ENCODE measurements at regions not wholly inside any gene's neighbourhood (a gene's known extent, or its start where the extent isn't known, plus 50 kb on each side); places are given as distances from the start of the nearest gene placed in this dataset.

DNA sequence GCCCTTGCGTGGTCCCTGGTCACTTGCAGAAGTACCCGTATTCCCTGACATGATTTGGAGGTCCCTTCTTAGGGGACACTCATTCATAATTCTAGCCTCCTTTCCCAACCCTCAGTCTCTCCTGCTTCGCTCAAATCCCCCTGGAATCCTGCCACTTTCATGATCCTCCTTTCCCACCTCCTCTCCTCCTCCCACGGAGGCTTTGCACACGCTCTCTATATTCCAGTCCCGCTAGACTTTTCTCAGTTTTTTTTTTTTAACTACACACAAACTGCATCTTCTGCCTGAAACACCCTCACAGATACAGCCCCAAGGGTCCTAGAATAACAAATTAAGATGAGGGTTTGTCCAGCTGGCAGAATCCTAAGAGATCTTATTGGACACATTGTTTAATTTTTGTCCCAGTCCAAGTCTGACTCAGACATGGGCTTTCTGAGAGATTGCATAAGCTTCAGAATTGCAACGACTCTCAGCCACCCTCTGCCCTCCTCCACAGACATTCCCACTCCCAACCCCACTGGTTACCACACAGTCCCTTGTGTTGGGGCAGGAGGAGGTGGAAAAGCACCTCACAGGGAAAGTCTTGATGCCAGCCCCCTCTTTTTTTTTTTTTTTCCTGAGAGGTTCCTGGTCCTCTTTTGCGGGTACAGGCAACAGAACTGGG lies 739.5 kb upstream of the EEF2KMT start:
- no peak for TF ChIP-seq POLR2AphosphoS5 (IDR thresholded peaks at IDR 0.05)
- intact Hi-C loops (cut with DNase I; ENCODE audit: low total_unique reads): no loop called here
- H3K4me3 ChIP-seq: no peak overlapping the region

DNA sequence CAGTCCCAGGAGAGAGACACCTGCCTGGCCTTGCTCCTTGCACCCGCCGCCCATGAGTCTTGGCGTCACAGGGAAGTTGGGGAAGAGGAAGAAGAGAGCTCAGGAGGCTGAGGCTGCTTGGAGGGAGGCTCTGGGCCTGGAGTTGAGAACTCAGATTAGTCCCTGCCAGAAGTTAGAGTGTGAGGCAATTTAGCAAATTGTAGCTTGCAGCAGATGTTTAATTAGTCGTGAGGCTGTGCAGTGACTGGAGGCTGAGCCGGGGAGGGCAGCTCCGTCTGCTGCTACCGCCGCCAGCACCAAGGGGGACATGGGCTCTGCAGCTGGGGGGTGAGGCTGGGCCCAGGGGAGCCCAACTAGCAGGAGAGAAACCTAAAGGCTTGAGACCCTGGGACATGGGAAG lies 738.3 kb upstream of the EEF2KMT start:
- H3K36me3 ChIP-seq: no peaks in the 10 kb centered on the region

More for the DNA sequence above, 739.5 kb upstream of the EEF2KMT start:
- DNase-seq (ENCODE audit: low spot score in 2 of 2): no peak
- no peaks in the 10 kb centered on the region for H3K4me1 ChIP-seq
- H3K27me3 ChIP-seq: no peaks in the 10 kb centered on the region
- no peaks in the 10 kb centered on the region for H3K9me3 ChIP-seq
- no peaks in the 10 kb centered on the region for H3K36me3 ChIP-seq
- H3K27ac ChIP-seq: no peak overlapping the region

DNA sequence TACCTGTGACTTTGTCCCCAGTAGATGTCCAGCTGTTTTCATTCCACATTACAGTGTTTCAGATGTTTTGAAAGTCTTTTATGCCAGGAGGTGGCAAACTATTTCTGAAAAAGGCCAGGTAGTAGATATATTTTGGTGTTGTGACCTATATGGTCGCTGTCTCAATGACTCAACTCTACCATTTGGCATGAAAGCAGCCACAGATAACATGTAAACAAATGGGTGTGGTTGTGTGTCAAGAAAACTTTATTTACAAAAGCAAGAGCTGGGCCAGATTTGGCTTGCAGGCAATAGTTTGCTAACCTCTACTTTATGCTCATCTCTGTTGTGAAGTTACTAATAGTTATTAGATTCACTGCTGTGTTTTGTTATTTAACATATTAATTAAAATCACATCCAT lies 728.7 kb upstream of the EEF2KMT start:
- Histone ChIP-seq H3K9me3 (no peaks in the 10 kb centered on the region), H3K4me1 (no peaks in the 10 kb centered on the region), H3K4me3 (no peak overlapping the region), H3K27me3 (no peaks in the 10 kb centered on the region), H3K36me3 (no peaks in the 10 kb centered on the region), H3K27ac (no peak overlapping the region)
- no peak for DNase-seq (ENCODE audit: low spot score in 2 of 2)
- intact Hi-C loops (cut with DNase I; ENCODE audit: low total_unique reads): no loop called here
- TF ChIP-seq POLR2AphosphoS5 (IDR thresholded peaks at IDR 0.05): no peak
- TF ChIP-seq POLR2A (IDR thresholded peaks at IDR 0.05): no peak
- TF ChIP-seq, protein P1, sequence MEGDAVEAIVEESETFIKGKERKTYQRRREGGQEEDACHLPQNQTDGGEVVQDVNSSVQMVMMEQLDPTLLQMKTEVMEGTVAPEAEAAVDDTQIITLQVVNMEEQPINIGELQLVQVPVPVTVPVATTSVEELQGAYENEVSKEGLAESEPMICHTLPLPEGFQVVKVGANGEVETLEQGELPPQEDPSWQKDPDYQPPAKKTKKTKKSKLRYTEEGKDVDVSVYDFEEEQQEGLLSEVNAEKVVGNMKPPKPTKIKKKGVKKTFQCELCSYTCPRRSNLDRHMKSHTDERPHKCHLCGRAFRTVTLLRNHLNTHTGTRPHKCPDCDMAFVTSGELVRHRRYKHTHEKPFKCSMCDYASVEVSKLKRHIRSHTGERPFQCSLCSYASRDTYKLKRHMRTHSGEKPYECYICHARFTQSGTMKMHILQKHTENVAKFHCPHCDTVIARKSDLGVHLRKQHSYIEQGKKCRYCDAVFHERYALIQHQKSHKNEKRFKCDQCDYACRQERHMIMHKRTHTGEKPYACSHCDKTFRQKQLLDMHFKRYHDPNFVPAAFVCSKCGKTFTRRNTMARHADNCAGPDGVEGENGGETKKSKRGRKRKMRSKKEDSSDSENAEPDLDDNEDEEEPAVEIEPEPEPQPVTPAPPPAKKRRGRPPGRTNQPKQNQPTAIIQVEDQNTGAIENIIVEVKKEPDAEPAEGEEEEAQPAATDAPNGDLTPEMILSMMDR (IDR thresholded peaks at IDR 0.05): no peak

More for the DNA sequence above, 738.3 kb upstream of the EEF2KMT start:
- no peak overlapping the region for H3K4me3 ChIP-seq
- H3K9me3 ChIP-seq: no peaks in the 10 kb centered on the region
- intact Hi-C loops (cut with DNase I; ENCODE audit: low total_unique reads): no loop called here
- TF ChIP-seq, protein P1 (IDR thresholded peaks at IDR 0.05): no peak
- no peak for TF ChIP-seq POLR2A (IDR thresholded peaks at IDR 0.05)
- no peak for TF ChIP-seq POLR2AphosphoS5 (IDR thresholded peaks at IDR 0.05)
- H3K27me3 ChIP-seq: no peaks in the 10 kb centered on the region
- DNase-seq (ENCODE audit: low spot score in 2 of 2): no peak
- H3K27ac ChIP-seq: no peak overlapping the region
- H3K4me1 ChIP-seq: no peaks in the 10 kb centered on the region

DNA sequence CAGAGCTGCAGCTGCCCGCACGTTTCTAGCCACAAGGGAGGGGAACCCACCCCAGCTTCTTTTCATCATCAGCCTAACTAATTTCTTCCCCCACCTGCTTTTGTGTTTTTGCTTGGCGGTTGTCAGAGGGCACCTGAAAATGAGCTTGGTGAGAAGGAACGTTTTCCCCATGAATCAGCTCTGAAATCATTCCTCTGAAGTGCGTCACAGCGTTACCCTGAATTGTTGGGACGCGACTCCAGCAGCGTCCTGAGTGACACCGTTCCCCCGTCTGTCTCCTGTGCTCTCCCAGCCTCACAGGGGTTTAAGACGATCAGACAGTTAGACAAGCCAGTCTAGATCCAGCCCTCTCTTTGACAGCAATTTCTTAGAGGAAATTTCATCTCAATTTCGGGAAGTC lies 722.9 kb upstream of the EEF2KMT start:
- H3K9me3 ChIP-seq: no peaks in the 10 kb centered on the region
- TF ChIP-seq, protein P1 (IDR thresholded peaks at IDR 0.05): no peak
- no peak for TF ChIP-seq POLR2AphosphoS5 (IDR thresholded peaks at IDR 0.05)
- TF ChIP-seq POLR2A (IDR thresholded peaks at IDR 0.05): no peak
- H3K36me3 ChIP-seq: no peaks in the 10 kb centered on the region
- no peaks in the 10 kb centered on the region for H3K27me3 ChIP-seq
- DNase-seq (ENCODE audit: low spot score in 2 of 2): no peak
- intact Hi-C loops (cut with DNase I; ENCODE audit: low total_unique reads): no loop called here
- no peak overlapping the region for H3K27ac ChIP-seq
- H3K4me3 ChIP-seq: no peak overlapping the region
- no peaks in the 10 kb centered on the region for H3K4me1 ChIP-seq

DNA sequence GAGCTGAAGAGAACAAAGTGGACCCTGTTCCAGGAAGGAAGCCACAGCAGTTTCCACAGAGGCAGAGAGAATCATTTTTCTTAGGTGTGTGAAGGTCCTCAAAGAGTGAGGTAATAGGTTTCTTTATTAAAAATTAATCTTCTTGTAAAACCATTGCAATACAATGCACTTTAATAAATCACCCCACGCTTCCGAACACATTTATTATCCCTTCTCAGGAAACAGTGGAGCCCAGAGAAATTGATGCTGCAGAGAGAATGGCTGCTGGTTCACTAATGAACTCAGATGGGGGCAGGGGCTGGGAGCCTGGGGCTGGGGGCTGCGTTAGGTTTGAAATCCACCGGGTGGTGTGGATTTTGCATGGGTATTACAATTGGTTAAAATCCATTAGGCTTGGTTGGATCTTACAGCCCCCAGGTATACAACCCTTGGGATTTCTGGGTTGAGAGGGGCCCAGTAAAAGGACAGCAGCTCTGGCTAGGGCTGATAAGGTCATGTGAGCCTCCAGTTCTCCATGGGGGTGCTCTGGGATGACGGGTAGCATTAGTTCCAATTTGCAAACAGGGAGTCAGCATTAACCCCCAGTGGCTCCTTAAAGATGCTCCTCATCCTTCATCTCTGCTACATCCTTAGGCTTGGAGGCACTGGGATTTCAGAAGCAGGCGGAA lies 718.1 kb upstream of the EEF2KMT start:
- no peaks in the 10 kb centered on the region for H3K4me1 ChIP-seq
- no peak for DNase-seq (ENCODE audit: low spot score in 2 of 2)
- H3K9me3 ChIP-seq: no peaks in the 10 kb centered on the region
- H3K4me3 ChIP-seq: no peak overlapping the region
- H3K27ac ChIP-seq: no peak overlapping the region
- intact Hi-C loops (cut with DNase I; ENCODE audit: low total_unique reads): no loop called here
- H3K36me3 ChIP-seq: no peaks in the 10 kb centered on the region
- TF ChIP-seq POLR2AphosphoS5 (IDR thresholded peaks at IDR 0.05): no peak
- TF ChIP-seq, protein P1 (IDR thresholded peaks at IDR 0.05): no peak
- TF ChIP-seq POLR2A (IDR thresholded peaks at IDR 0.05): no peak
- H3K27me3 ChIP-seq: no peaks in the 10 kb centered on the region

Measured in breast epithelium (tissue), 4 donors.